Karpas-422 (cell line): ENCODE measurements at regions not wholly inside any gene's neighbourhood (a gene's known extent, or its start where the extent isn't known, plus 50 kb on each side); places are given as distances from the start of the nearest gene placed in this dataset.

Experiments used
- DNase-seq: peaks from one replicate; pipeline ENCODE4 v3.0.0-alpha.2; 2015
- H2AFZ ChIP-seq: fragments of 200-600 bp; sonication (generic); 2 replicates; pipeline ENCODE4 v1.6.1; 2014; ENCODE audit warnings: antibody characterized with exemption, low read length, mixed read lengths
- H3K27ac ChIP-seq: fragments of 200-600 bp; sonication (generic); 2 replicates; pipeline ENCODE4 v1.5.1; 2014; ENCODE audit warnings: mild to moderate bottlenecking, low read length, moderate library complexity
- H3K27me3 ChIP-seq: fragments of 200-600 bp; sonication (generic); 2 replicates; pipeline ENCODE4 v1.6.1; 2014; ENCODE audit warnings: low read length, mixed read lengths
- H3K36me3 ChIP-seq: fragments of 200-600 bp; sonication (generic); 2 replicates; pipeline ENCODE4 v1.6.1; 2014; ENCODE audit warnings: low read length, mixed read lengths; ENCODE audit not compliant: insufficient read depth
- H3K4me1 ChIP-seq: fragments of 200-600 bp; sonication (generic); 2 replicates; pipeline ENCODE4 v1.6.1; 2014; ENCODE audit warnings: mild to moderate bottlenecking, low read length, mixed read lengths
- H3K4me2 ChIP-seq: fragments of 200-600 bp; sonication (generic); 2 replicates; pipeline ENCODE4 v1.6.1; 2014; ENCODE audit warnings: low read length, low read depth, mild to moderate bottlenecking; ENCODE audit not compliant: poor library complexity, severe bottlenecking
- H3K4me3 ChIP-seq: fragments of 200-600 bp; sonication (generic); 2 replicates; pipeline ENCODE4 v1.5.1; 2014; ENCODE audit warnings: mild to moderate bottlenecking, antibody characterized with exemption, low read length, mixed read lengths
- H3K79me2 ChIP-seq: fragments of 200-600 bp; sonication (generic); 2 replicates; pipeline ENCODE4 v1.6.1; 2014; ENCODE audit warnings: mild to moderate bottlenecking, low read length, mixed read lengths
- H3K9ac ChIP-seq: fragments of 200-600 bp; sonication (generic); 2 replicates; pipeline ENCODE4 v1.6.0; 2014; ENCODE audit warnings: low read length
- H3K9me2 ChIP-seq: fragments of 200-600 bp; sonication (generic), shearing (Covaris generic); replicated peaks from 2 replicates; pipeline ENCODE4 v1.6.0; 2014; ENCODE audit warnings: mild to moderate bottlenecking, low read length, moderate library complexity; ENCODE audit not compliant: insufficient read depth
- H3K9me3 ChIP-seq: fragments of 300-700, 200-600 bp; sonication (generic); 2 replicates; pipeline ENCODE4 v1.6.1; 2014; ENCODE audit warnings: low read length, mixed read lengths
- H4K20me1 ChIP-seq: fragments of 200-600 bp; sonication (generic); 2 replicates; pipeline ENCODE4 v1.6.1; 2014; ENCODE audit warnings: mild to moderate bottlenecking, antibody characterized with exemption, low read length, low read depth; ENCODE audit not compliant: insufficient read depth

- Histone ChIP-seq H3K4me3 (no peak overlapping the region), H3K4me2 (no peak overlapping the region), H3K4me1 (no peaks in the 10 kb centered on the region), H3K36me3 (no peaks in the 10 kb centered on the region), H3K9ac (no peak overlapping the region), H3K27ac (no peak overlapping the region), H3K27me3 (no peaks in the 10 kb centered on the region), H3K9me3 (peaks cover 3% of the 10 kb centered on the region; the same call in 1 of the 2 replicates), H2AFZ (no peak overlapping the region), H3K9me2 (0 out of 2 replicates have a peak, but pooled peaks cover 2% of the 10 kb centered on the region), H3K79me2 (no peaks in the 10 kb centered on the region), H4K20me1 (no peaks in the 10 kb centered on the region)
- DNase-seq, result no peak
These were observed 71.1 kb upstream of the FAT3 start for GRCh38 chr11:92153542-92153941.

DNA sequence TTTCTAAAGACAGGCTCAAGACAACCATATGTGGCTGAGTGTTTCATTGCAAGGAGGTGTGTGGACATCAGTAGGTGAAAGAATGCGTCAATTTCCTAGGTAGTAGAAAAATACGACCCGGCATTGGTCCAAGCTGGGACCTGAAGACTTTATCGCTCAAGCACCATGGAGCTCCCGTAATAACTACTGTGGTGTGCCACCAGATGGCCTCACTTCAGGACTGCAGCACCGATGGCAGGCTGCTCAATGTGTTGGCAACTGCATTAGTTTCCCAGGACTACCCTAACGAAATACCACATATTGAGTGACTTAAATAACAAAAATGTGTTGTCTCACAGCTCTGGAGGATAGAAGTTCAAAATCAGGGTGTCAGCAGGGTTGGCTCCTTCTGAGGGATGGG is 72.4 kb upstream of the FAT3 start:
- H3K9me2 ChIP-seq, result 0 out of 2 replicates have a peak, but pooled peaks cover 2% of the 10 kb centered on the region
- H4K20me1 ChIP-seq, result no peaks in the 10 kb centered on the region
- H3K4me2 ChIP-seq, result no peak overlapping the region
- H3K9me3 ChIP-seq, result peaks cover 8% of the 10 kb centered on the region; the same call in 1 of the 2 replicates
- H3K27me3 ChIP-seq, result no peaks in the 10 kb centered on the region
- H2AFZ ChIP-seq, result no peak overlapping the region
- DNase-seq, result peak; percentile 60
- no peaks in the 10 kb centered on the region for H3K4me1 ChIP-seq
- H3K79me2 ChIP-seq, result no peaks in the 10 kb centered on the region
- H3K9ac ChIP-seq, result no peak overlapping the region
- H3K27ac ChIP-seq, result no peak overlapping the region
- H3K36me3 ChIP-seq, result no peaks in the 10 kb centered on the region
- H3K4me3 ChIP-seq, result no peak overlapping the region

DNA sequence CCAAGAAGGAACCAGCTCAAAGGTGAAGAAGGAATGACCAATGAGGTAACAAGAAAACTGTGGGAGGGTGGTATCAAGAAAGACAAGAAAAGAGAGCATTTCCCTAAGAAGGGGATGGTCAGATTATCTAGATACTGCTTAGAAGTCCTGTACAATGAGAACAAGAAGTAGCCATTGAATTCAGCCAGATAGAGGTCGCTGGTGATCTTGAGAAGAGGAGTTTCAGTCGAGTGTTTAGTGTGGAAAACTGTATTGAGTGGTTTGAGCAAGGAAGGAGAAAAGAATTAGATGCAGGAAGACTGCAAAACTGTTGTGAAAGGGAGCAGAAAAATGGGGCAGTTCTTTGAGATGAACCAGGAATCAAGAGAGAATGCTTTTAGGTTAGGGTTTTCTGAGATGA is 74.6 kb upstream of the FAT3 start:
- Histone ChIP-seq H2AFZ (no peak overlapping the region), H3K4me3 (no peak overlapping the region), H3K36me3 (no peaks in the 10 kb centered on the region), H3K4me1 (no peaks in the 10 kb centered on the region), H3K9ac (no peak overlapping the region), H3K9me3 (peaks cover 21% of the 10 kb centered on the region), H3K4me2 (no peak overlapping the region), H3K9me2 (0 out of 2 replicates have a peak, but pooled peaks cover 2% of the 10 kb centered on the region), H3K79me2 (no peaks in the 10 kb centered on the region), H3K27ac (no peak overlapping the region), H3K27me3 (no peaks in the 10 kb centered on the region), H4K20me1 (no peaks in the 10 kb centered on the region)
- DNase-seq, result peak; percentile 49

GRCh38 chr11:92141725-92142124 is 82.9 kb upstream of the FAT3 start:
- no peak for DNase-seq
- Histone ChIP-seq H3K36me3 (no peaks in the 10 kb centered on the region), H3K27me3 (no peaks in the 10 kb centered on the region)

GRCh38 chr11:92141159-92141558 is 83.5 kb upstream of the FAT3 start:
- Histone ChIP-seq H2AFZ (no peak overlapping the region), H3K79me2 (no peaks in the 10 kb centered on the region), H3K36me3 (no peaks in the 10 kb centered on the region), H3K4me2 (no peak overlapping the region), H3K27me3 (no peaks in the 10 kb centered on the region), H4K20me1 (no peaks in the 10 kb centered on the region), H3K4me1 (no peaks in the 10 kb centered on the region), H3K9ac (no peak overlapping the region), H3K27ac (no peak overlapping the region), H3K4me3 (no peak overlapping the region), H3K9me2 (peaks cover 5% of the 10 kb centered on the region; the same call in 1 of the 2 replicates), H3K9me3 (peaks cover 28% of the 10 kb centered on the region)
- DNase-seq, result no peak

More at GRCh38 chr11:92141725-92142124, 82.9 kb upstream of the FAT3 start:
- Histone ChIP-seq H3K27ac (no peak overlapping the region), H3K4me3 (no peak overlapping the region), H3K4me2 (no peak overlapping the region), H3K9me2 (peaks cover 5% of the 10 kb centered on the region; the same call in 1 of the 2 replicates), H3K9ac (no peak overlapping the region), H4K20me1 (no peaks in the 10 kb centered on the region), H3K79me2 (no peaks in the 10 kb centered on the region), H3K9me3 (peaks cover 33% of the 10 kb centered on the region), H3K4me1 (no peaks in the 10 kb centered on the region), H2AFZ (no peak overlapping the region)

- Histone ChIP-seq H4K20me1 (no peaks in the 10 kb centered on the region), H3K4me2 (no peak overlapping the region), H3K4me3 (no peak overlapping the region), H2AFZ (no peak overlapping the region), H3K9me3 (peaks cover 30% of the 10 kb centered on the region), H3K27me3 (no peaks in the 10 kb centered on the region), H3K36me3 (no peaks in the 10 kb centered on the region), H3K27ac (no peak overlapping the region), H3K9ac (no peak overlapping the region), H3K4me1 (no peaks in the 10 kb centered on the region), H3K9me2 (peaks cover 5% of the 10 kb centered on the region; the same call in 1 of the 2 replicates), H3K79me2 (no peaks in the 10 kb centered on the region)
- DNase-seq, result no peak
These were observed 84.6 kb upstream of the FAT3 start for GRCh38 chr11:92140021-92140420.

- no peak for DNase-seq
- Histone ChIP-seq H3K9me3 (peaks cover 37% of the 10 kb centered on the region), H3K9me2 (peaks cover 5% of the 10 kb centered on the region; the same call in 1 of the 2 replicates), H3K27ac (no peak overlapping the region), H3K79me2 (no peaks in the 10 kb centered on the region), H3K27me3 (no peaks in the 10 kb centered on the region), H3K9ac (no peak overlapping the region), H3K4me1 (no peaks in the 10 kb centered on the region), H2AFZ (no peak overlapping the region), H3K36me3 (no peaks in the 10 kb centered on the region), H3K4me2 (no peak overlapping the region), H3K4me3 (no peak overlapping the region), H4K20me1 (no peaks in the 10 kb centered on the region)
These were observed 86.3 kb upstream of the FAT3 start for GRCh38 chr11:92138296-92138695.

- no peak overlapping the region for H3K27ac ChIP-seq
- no peak overlapping the region for H3K4me3 ChIP-seq
- DNase-seq, result no peak
- no peak overlapping the region for H3K9ac ChIP-seq
- H3K9me3 ChIP-seq, result peaks cover 37% of the 10 kb centered on the region
- no peaks in the 10 kb centered on the region for H3K79me2 ChIP-seq
- no peak overlapping the region for H3K4me2 ChIP-seq
- no peaks in the 10 kb centered on the region for H3K27me3 ChIP-seq
- H3K36me3 ChIP-seq, result no peaks in the 10 kb centered on the region
- H2AFZ ChIP-seq, result no peak overlapping the region
- H4K20me1 ChIP-seq, result no peaks in the 10 kb centered on the region
- H3K4me1 ChIP-seq, result no peaks in the 10 kb centered on the region
- peaks cover 5% of the 10 kb centered on the region; the same call in 1 of the 2 replicates for H3K9me2 ChIP-seq
These were observed 86.9 kb upstream of the FAT3 start for GRCh38 chr11:92137747-92138146.
